ENCODE measurements at regions not wholly inside any gene's neighbourhood (a gene's known extent, or its start where the extent isn't known, plus 50 kb on each side); places are given as distances from the start of the nearest gene placed in this dataset.

GRCh38 chr2:120424274-120424796, 78.4 kb downstream of the INHBB start:
- intact Hi-C loops (cut with DNase I; ENCODE audit: low total_unique reads), result no loop called here
- Histone ChIP-seq H3K9me3 (no peaks in the 10 kb centered on the region), H3K36me3 (no peaks in the 10 kb centered on the region), H3K27me3 (no peaks in the 10 kb centered on the region), H3K4me1 (no peaks in the 10 kb centered on the region), H3K27ac (no peak overlapping the region), H3K4me3 (no peak overlapping the region)
- DNase-seq (ENCODE audit: low spot score in 2 of 2), result peak in 1 of 2 donors; percentile 6
- TF ChIP-seq CTCF (IDR thresholded peaks at IDR 0.05) (no peak), POLR2A (IDR thresholded peaks at IDR 0.05) (no peak), POLR2AphosphoS5 (IDR thresholded peaks at IDR 0.05) (no peak)

- peak in 1 of 2 donors; percentile 12 for DNase-seq (ENCODE audit: low spot score in 2 of 2)
- no peaks in the 10 kb centered on the region for H3K4me1 ChIP-seq
- TF ChIP-seq POLR2A (IDR thresholded peaks at IDR 0.05), result no peak
- no peak for TF ChIP-seq CTCF (IDR thresholded peaks at IDR 0.05)
- TF ChIP-seq POLR2AphosphoS5 (IDR thresholded peaks at IDR 0.05), result no peak
- H3K27me3 ChIP-seq, result no peaks in the 10 kb centered on the region
- no peak overlapping the region for H3K4me3 ChIP-seq
- intact Hi-C loops (cut with DNase I; ENCODE audit: low total_unique reads), result no loop called here
- H3K9me3 ChIP-seq, result no peaks in the 10 kb centered on the region
- no peaks in the 10 kb centered on the region for H3K36me3 ChIP-seq
- no peak overlapping the region for H3K27ac ChIP-seq
Observed at GRCh38 chr2:120425014-120425413, 79.1 kb downstream of the INHBB start.

- H3K27ac ChIP-seq, result no peak overlapping the region
- no peaks in the 10 kb centered on the region for H3K4me1 ChIP-seq
- no peaks in the 10 kb centered on the region for H3K36me3 ChIP-seq
- peak in 1 of 2 donors; percentile 6 for DNase-seq (ENCODE audit: low spot score in 2 of 2)
- intact Hi-C loops (cut with DNase I; ENCODE audit: low total_unique reads), result no loop called here
- no peaks in the 10 kb centered on the region for H3K9me3 ChIP-seq
- TF ChIP-seq CTCF (IDR thresholded peaks at IDR 0.05), result no peak
- no peak for TF ChIP-seq POLR2AphosphoS5 (IDR thresholded peaks at IDR 0.05)
- TF ChIP-seq POLR2A (IDR thresholded peaks at IDR 0.05), result no peak
- H3K4me3 ChIP-seq, result no peak overlapping the region
- no peaks in the 10 kb centered on the region for H3K27me3 ChIP-seq
Observed at GRCh38 chr2:120428748-120429147, 82.8 kb downstream of the INHBB start.

- Histone ChIP-seq H3K36me3 (no peaks in the 10 kb centered on the region), H3K4me1 (no peaks in the 10 kb centered on the region), H3K27me3 (no peaks in the 10 kb centered on the region), H3K9me3 (no peaks in the 10 kb centered on the region), H3K27ac (no peak overlapping the region), H3K4me3 (no peak overlapping the region)
- no peak for TF ChIP-seq POLR2AphosphoS5 (IDR thresholded peaks at IDR 0.05)
- TF ChIP-seq CTCF (IDR thresholded peaks at IDR 0.05), result no peak
- no peak for TF ChIP-seq POLR2A (IDR thresholded peaks at IDR 0.05)
- intact Hi-C loops (cut with DNase I; ENCODE audit: low total_unique reads), result no loop called here
- DNase-seq (ENCODE audit: low spot score in 2 of 2), result no peak
Observed at GRCh38 chr2:120429586-120430500, 83.9 kb downstream of the INHBB start.

GRCh38 chr2:120430501-120430830, 84.5 kb downstream of the INHBB start:
- no peaks in the 10 kb centered on the region for H3K36me3 ChIP-seq
- DNase-seq (ENCODE audit: low spot score in 2 of 2), result peak in 1 of 2 donors; percentile 13

More at GRCh38 chr2:120430501-120430830, 84.5 kb downstream of the INHBB start:
- TF ChIP-seq POLR2AphosphoS5 (IDR thresholded peaks at IDR 0.05) (no peak), CTCF (IDR thresholded peaks at IDR 0.05) (no peak), POLR2A (IDR thresholded peaks at IDR 0.05) (no peak)
- Histone ChIP-seq H3K9me3 (no peaks in the 10 kb centered on the region), H3K4me3 (no peak overlapping the region), H3K27me3 (no peaks in the 10 kb centered on the region), H3K4me1 (no peaks in the 10 kb centered on the region), H3K27ac (no peak overlapping the region)
- intact Hi-C loops (cut with DNase I; ENCODE audit: low total_unique reads), result no loop called here
